GM18517 (cell line): ENCODE measurements at regions not wholly inside any gene's neighbourhood (a gene's known extent, or its start where the extent isn't known, plus 50 kb on each side); places are given as distances from the start of the nearest gene placed in this dataset.

Experiments
- ATAC-seq: cut with Tn5 transposase; IDR thresholded peaks from one replicate; pipeline ENCODE4 v1.9.1; 2021; ENCODE audit warnings: mild to moderate bottlenecking, moderate library complexity; ENCODE audit not compliant: unreplicated experiment

DNA sequence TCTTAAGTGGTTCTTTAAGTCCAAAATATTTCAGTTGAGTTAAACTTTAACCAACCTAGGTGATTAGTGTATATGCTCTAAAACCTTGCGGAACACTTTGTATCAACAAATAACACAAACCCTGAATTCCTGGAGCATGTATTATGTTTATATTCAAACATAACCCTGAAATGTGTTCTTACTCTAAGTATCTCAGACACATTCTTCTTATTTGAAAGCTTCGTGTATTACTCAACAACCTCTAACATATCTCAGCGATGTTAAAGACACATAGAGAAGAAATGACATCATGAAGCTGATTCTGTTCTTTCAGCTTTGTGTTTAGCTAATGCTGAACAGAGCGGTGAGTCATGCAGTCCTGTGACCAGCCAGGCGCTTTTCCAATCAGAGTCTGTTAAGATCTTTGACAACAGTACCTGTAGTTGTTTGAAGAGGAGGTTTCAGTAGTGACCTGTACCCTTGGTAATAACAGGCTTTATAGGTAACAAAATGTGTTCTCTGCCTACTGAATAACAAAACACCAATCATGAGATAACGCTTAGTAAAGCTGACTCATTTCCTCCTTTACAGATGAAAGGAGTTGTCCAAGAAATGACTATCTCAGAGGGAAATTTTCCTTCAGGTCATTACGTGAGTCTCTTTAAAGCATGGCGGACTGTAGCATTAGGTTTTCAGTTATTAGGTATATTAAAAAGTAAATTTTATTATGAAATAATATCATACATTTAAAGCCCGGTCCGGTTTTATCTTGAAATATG is 67.3 kb upstream of the KLF6 start:
- peak; percentile 90 for ATAC-seq

DNA sequence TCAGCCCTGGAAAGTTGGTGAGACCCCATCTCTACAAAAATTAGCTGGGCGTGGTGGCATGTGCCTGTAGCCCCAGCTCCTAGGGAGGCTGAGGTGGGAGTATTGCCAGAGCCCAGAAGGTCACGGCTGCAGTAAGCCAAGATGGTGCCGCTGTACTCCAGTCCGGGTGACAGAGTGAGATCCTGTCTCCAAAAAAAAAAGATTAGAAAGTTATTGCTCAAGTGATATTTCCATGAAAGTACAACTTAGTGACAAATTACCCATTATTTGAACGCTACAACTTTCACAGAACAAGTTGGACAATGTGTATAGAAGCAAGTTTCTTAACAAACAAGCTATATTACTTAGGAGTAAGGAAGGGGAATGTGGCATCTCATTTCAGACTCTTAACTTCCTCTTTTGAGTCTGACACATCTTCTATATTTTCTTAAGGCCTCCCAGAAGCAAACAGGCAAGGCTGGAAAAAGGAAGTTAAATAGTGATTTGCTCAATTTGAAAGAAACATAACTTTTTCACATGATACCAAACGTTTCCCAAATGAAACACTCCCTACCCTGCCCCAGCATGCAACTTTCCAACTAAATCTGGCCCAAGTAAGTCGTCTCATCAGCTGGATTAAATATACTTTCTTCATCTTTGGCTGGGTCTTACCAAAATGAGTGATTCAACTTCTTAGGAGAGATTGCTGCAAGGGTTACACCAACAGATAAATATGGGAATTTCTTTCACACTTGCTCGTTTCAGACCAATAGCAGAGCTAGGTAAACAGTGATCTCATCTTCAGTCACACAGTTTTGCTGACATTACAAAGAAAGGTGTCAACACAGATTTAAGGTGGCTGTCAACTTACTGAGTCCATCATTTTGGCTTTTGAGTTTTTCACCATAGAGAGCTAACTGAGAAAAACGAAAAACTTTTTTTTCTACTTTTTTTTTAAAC is 66.3 kb upstream of the KLF6 start:
- ATAC-seq: no peak

DNA sequence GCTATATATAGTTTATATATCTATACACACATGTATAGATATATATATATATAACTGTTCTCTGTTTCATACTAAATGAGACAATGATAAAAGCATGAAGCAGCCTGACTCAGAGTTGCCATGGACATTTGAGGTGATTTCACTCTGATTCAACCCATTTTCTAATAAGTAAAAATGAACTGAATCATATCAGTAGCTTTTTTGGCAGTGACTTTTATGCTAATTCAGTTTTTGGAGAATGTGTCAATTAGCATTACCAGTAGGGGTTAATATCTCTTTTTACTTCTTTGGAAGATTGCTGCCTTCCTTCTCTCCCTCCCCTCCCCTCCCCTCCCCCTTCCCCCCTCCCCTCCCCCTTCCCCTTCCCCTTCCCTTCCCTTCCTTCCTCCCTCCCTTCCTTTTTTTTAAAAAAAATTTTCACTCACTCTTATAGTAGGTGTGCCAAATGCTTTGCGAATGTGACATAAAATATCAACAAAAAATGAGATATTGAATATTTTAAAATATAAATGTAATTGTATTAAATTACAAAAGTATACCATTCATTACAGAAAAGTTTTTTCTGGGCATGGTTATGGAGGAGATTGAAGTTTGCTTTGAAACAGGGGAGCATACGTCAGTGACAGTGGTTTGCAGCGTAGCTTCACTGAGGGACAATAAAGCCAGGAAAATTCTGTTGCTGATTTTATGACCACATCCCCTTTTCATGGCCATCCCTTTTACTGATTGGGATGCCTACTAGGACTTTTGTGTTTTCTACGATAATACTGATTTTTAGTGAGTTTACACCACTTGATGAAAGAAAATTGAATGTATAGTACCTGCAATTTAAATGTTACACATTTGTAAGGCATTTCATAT is 64.0 kb upstream of the KLF6 start:
- ATAC-seq: no peak

DNA sequence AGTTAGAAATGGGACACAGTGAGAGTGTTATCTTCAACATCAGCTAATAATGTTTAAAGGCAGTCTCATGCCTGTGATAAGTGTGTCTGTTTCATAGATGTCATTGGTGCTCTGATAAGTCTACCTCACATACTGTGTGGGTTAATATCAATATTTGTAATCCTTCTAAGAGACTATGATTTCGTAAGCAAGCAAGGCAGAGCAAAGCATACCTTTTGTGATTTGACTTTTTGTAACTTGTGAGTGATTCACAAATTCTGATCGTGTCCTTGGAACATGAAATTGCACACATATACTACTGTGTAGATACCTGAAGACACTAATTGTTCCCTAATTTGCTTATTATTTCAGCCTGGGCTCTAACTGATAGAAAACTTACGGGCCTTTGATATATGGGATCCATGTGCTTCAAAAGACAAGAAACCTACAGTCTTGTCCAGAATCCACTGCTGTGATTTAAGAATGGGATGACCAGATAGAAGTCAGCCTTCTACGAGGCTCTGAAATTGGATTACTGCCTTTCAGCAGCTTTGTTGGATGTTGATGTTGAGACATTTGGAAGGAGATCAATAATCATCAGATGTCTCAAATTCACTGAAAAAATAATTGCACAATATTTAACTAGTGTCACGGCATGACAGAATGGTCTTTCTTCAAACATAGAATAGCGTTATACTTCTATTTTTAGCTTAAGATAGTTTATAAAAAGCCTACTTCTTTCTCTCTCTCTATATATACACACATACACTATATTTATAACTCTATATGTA is 63.2 kb upstream of the KLF6 start:
- ATAC-seq: no peak

DNA sequence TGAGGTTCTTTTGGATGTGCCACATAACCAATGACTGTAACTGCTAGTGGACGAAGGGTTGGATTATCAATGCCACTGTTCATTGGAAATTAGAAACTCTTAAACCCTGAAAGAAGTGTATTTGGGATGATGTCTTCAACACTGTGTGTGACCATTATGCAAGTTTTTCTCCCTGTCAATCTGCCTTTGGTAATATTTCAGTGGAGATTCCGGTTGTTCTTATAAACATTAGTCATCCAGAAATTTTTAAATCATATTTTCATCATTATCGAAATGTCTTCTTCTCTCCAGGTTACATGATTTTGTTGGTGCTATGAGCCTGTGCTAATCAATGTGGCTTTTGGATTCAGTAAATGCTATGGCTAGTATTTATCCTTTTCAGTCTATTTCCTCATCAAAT is 61.7 kb upstream of the KLF6 start:
- no peak for ATAC-seq

DNA sequence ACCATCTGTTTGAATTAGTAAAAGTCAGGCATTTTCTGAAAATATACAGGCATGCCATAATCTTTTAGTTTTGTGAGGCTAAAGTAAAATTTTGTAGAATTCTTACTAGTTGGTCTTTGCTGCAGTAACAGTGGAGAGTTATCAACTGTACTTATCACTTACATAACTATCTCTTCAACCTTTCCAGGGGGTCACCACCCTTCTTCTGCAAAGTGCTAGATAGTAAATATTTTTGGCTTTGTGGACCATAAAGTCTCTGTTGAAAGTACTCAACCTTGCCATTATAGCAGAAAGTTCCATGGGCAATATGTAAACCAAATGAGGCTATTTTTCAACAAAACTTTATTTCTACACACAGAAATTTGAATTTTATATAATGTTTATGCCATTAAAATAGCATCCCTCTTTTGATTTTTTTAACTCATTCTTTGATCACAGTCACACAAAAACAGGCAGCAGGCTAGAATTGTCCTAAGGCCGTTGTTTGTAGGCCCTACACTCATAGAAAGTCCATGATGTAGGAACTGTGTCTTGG is 59.5 kb upstream of the KLF6 start:
- no peak for ATAC-seq

DNA sequence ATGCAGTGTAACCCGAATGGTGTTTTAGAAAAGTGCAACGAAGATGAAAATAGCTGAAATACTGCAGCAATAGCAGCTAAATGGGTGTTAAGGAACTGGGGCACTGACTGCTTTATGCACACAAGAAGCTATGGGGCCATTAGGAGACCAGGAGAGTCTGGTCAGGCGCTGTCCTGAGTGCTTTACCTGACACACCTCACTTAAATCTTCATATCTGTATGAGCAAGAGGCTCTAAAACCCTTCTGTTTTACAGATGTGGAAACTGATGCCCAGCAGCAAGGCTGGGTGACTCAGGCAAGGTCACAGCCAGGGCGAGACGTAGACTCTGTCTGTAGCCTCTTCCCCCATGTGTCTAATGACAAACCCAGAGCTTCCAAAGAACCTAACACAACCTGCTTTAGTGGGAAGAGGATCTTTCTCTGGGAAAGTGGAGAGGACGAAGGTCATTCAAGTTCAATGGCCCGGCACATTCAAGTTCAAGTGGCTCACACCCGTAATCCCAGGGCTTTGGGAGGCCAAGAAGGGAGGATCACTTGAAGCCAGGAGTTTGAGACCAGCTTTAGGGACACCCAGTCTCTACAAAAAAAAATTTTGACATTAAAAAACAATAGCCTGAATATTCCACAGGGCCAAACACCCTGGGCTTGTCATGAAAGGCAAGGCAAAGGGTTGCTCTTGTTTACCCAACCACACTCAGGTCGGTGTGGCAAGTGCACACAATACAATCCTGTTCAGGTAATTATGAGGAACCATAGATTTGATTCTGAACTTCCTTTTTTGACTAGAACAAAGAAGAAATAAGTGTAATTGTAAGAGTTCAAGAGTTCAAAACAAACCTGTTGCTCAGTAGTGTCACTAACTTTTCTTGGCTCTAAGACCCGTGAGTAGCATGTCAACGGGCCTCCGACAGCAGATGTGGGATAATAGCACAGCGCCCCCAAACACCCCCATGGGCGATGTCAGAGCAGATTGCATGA is 53.7 kb upstream of the KLF6 start:
- ATAC-seq: no peak

DNA sequence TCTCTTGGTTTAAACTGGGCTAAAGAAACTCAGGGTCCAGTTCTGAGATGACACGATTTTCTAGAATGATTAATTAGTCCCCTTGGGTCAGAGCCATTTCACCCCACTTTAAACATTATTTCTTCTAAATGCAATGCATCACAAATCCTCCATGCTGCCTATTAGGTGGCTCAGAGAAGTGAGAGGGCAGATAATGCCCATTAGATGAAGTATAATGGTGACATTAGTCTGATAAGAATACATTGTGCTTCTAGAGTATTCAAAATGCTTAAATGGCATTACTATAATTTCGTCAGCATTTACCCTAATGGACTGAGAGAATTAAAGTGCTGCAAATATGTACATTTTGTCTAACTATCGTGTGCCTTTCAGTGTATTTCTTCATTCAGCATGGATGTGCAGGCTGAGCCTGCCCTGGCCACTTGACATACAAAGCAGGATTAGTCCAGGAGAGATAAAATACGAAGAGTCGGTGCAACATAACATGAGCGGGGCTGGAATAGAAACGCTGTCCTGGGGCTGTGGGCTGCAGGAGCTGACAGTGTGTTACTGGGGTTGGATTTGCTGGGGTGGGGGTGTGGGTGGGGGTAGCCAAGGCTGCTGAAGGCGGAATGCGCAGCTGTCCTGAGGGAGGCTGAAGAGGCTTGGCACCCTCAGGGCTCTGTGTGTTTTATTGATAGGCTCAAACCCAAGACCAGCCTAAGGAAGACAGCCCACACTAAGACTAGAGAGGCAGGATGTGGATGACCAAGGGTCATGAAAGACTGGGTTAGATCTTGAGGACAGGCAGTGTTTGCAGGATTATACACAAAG is 52.8 kb upstream of the KLF6 start:
- ATAC-seq: no peak

DNA sequence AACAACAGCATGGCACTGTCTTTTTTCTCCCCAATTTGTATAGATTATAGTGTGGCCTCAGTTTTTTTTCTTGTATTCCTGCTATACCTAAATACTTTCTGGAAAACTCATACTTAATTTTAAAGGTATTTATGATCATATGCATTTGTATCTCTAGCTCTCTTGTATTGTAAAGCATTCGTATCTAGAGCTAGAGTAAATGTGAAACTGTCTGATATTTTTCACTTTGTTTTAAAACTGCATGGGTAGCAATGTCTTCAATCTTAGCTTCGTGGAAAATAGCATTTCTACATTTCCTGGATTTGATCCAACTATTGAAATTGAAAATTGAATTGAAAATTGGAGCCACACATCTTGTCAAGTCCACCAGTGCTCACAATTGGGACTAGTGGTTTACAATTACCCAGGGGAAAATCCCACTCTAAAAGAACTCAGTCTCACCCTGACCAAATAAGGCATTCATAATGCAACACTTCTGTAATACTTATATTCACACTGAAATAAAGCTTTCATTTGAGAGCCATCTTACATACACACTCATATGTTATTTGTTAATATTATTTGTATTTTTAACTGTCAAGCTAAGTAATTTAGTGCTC is 51.3 kb upstream of the KLF6 start:
- ATAC-seq: peak; percentile 51

DNA sequence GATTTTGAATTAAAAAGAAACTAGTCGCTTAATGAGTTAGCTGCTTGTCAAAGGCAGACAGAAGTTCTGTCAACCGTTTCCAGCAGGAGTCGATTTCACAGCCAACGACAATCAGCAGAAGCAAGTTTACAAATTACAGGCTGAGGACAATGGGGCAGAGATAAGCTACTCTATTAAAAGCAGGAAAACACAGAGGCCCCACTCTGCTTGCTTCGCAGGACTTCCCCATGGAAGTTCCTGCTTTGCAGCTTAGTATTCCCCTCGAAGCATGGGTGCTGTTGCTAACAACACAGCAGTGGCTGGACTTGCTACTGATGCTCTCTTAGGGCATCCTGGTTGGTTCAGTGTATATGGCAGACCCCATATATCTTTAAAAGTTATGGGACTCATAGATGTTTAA is 50.8 kb upstream of the KLF6 start:
- peak; percentile 24 for ATAC-seq

DNA sequence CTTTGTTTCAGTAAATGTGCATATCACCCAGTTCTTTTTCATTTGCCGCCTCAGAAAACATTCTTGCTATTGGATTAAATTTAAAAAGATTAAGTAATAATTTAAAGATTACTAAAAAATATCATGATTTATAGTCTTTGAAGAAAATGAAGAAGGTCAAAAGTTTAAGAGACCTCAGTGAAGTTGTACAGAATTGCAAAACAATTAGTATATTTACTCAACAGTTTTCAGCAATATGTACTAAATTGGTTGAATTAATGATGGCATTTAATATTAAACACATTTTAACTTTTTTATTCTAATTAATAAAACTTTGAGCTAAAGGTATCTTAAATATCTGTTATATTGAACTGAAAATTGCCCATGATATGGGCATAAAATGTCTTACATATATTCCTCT is 49.9 kb upstream of the KLF6 start:
- no peak for ATAC-seq
